NCI-H2196 treated with DMSO at 0.1 percent for 48 hours (cell line): ENCODE measurements at regions not wholly inside any gene's neighbourhood (a gene's known extent, or its start where the extent isn't known, plus 50 kb on each side); places are given as distances from the start of the nearest gene placed in this dataset.
"Not testable (repeated sequence)": the region's sequence is repeated elsewhere in the genome, so short reads cannot be mapped to it uniquely, and the experiment has no call there.

Source experiments
- DNase-seq: peaks from one replicate; lab custom pipeline; 2025; ENCODE audit not compliant: unreplicated experiment; lab: John Stamatoyannopoulos, UW

GRCh38 chr15:98315971-98316370, 332.4 kb upstream of the IGF1R start:
- DNase-seq, result no peak

GRCh38 chr15:98321896-98322295, 326.4 kb upstream of the IGF1R start:
- DNase-seq, result no peak

GRCh38 chr15:98322581-98322980, 325.8 kb upstream of the IGF1R start:
- no peak for DNase-seq

- no peak for DNase-seq
These were observed 323.9 kb upstream of the IGF1R start for GRCh38 chr15:98324341-98324970.

GRCh38 chr15:98326804-98327203, 321.5 kb upstream of the IGF1R start:
- no peak for DNase-seq

GRCh38 chr15:98330258-98330657, 318.1 kb upstream of the IGF1R start:
- DNase-seq, result no peak

- no peak for DNase-seq
These were observed 317.5 kb upstream of the IGF1R start for GRCh38 chr15:98330692-98331435.

GRCh38 chr15:98331676-98332075, 316.7 kb upstream of the IGF1R start:
- DNase-seq, result no peak

GRCh38 chr15:98333251-98333650, 315.1 kb upstream of the IGF1R start:
- DNase-seq, result no peak

- DNase-seq, result no peak
These were observed 305.4 kb upstream of the IGF1R start for GRCh38 chr15:98342911-98343310.

- no peak for DNase-seq
These were observed 303.7 kb upstream of the IGF1R start for GRCh38 chr15:98344591-98344990.

- no peak for DNase-seq
These were observed 301.3 kb upstream of the IGF1R start for GRCh38 chr15:98347001-98347400.

- DNase-seq, result no peak
These were observed 300.5 kb upstream of the IGF1R start for GRCh38 chr15:98347866-98348265.

GRCh38 chr15:98350276-98350675, 298.1 kb upstream of the IGF1R start:
- no peak for DNase-seq

GRCh38 chr15:98358274-98358673, 290.1 kb upstream of the IGF1R start:
- DNase-seq, result not testable (repeated sequence)

GRCh38 chr15:98358971-98359370, 289.4 kb upstream of the IGF1R start:
- DNase-seq, result no peak

GRCh38 chr15:98363416-98363815, 284.9 kb upstream of the IGF1R start:
- DNase-seq, result no peak

- DNase-seq, result no peak
These were observed 284.4 kb upstream of the IGF1R start for GRCh38 chr15:98363955-98364354.

GRCh38 chr15:98369081-98369716, 279.1 kb upstream of the IGF1R start:
- DNase-seq, result no peak

GRCh38 chr15:98375513-98376340, 272.6 kb upstream of the IGF1R start:
- DNase-seq, result no peak

- DNase-seq, result no peak
These were observed 267.6 kb upstream of the IGF1R start for GRCh38 chr15:98380721-98381120.
